ENCODE measurements at regions not wholly inside any gene's neighbourhood (a gene's known extent, or its start where the extent isn't known, plus 50 kb on each side); places are given as distances from the start of the nearest gene placed in this dataset.

DNA sequence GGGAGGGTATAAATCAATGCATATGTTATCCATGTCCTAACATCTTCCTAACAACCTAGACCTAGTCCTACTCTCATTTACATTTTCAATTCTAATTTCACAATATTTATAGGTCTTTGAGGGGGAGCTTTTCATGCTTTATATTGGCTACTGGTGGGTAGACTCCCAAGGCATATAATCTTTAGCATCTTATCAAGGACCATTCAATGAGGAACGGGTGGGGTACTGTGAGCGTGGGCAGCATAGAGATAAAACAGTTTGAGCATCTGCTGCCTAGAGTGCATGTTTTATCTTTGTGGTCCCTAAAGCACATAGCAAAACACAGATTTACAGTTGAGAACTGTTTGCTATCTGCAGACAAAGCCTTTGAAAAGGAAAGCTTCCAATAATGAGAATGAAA is 427.6 kb upstream of the WWC1 start:
- ATAC-seq (no peak), DNase-seq (no peak)
- no peaks in the 10 kb centered on the region for H3K36me3 ChIP-seq
- H3K4me1 ChIP-seq, result no peaks in the 10 kb centered on the region
- no peaks in the 10 kb centered on the region for H3K9me3 ChIP-seq
- in situ Hi-C loops (cut with MboI; ENCODE audit: low sequenced_read_pairs in 4 of 4), result no loop called here
- H3K27me3 ChIP-seq, result no peaks in the 10 kb centered on the region
- TF ChIP-seq POLR2A (IDR thresholded peaks at IDR 0.05), result no peak
- TF ChIP-seq CTCF (IDR thresholded peaks at IDR 0.05 in 4 of 5, conservative IDR thresholded peaks at IDR 0.05 in 1 of 5), result no peak
- intact Hi-C loops (cut with DNase I; ENCODE audit: low total_unique reads), result no loop called here
- H3K4me3 ChIP-seq, result no peak overlapping the region
- H3K27ac ChIP-seq, result no peak overlapping the region

DNA sequence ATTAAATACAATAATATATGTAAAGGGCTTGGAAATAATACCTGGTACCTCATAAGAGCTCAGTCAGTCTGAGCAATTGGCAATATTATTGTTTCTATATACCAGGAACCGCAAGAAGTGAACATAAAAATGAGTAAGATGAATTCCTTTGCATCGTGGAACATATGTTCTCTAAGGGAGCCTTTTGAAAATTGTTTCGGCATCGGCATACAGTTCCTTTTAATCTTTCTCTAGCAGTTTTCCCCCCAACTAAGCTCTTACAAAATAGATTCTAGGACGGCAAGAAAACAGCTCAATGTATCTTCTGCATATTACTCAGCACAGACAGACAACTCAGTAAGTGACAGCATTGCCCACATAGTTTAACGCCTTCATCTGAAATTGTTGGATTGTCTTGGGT is 426.6 kb upstream of the WWC1 start:
- Histone ChIP-seq H3K27me3 (no peaks in the 10 kb centered on the region), H3K27ac (no peak overlapping the region), H3K9me3 (no peaks in the 10 kb centered on the region), H3K4me1 (no peaks in the 10 kb centered on the region), H3K4me3 (no peak overlapping the region), H3K36me3 (no peaks in the 10 kb centered on the region)
- in situ Hi-C loops (cut with MboI; ENCODE audit: low sequenced_read_pairs in 4 of 4) (no loop called here), intact Hi-C loops (cut with DNase I; ENCODE audit: low total_unique reads) (no loop called here)
- DNase-seq (no peak), ATAC-seq (no peak)
- TF ChIP-seq POLR2A (IDR thresholded peaks at IDR 0.05), result no peak
- TF ChIP-seq CTCF (IDR thresholded peaks at IDR 0.05 in 4 of 5, conservative IDR thresholded peaks at IDR 0.05 in 1 of 5), result no peak

- TF ChIP-seq POLR2A (IDR thresholded peaks at IDR 0.05), result no peak
- TF ChIP-seq CTCF (IDR thresholded peaks at IDR 0.05 in 4 of 5, conservative IDR thresholded peaks at IDR 0.05 in 1 of 5), result no peak
- intact Hi-C loops (cut with DNase I; ENCODE audit: low total_unique reads), result no loop called here
These were observed 424.6 kb upstream of the WWC1 start for GRCh38 chr5:167866797-167867196.

GRCh38 chr5:167867281-167867680 is 424.2 kb upstream of the WWC1 start:
- Histone ChIP-seq H3K36me3 (no peaks in the 10 kb centered on the region), H3K27ac (no peak overlapping the region), H3K9me3 (no peaks in the 10 kb centered on the region), H3K4me3 (no peak overlapping the region), H3K4me1 (no peaks in the 10 kb centered on the region), H3K27me3 (no peaks in the 10 kb centered on the region)
- no peak for TF ChIP-seq POLR2A (IDR thresholded peaks at IDR 0.05)
- TF ChIP-seq CTCF (IDR thresholded peaks at IDR 0.05 in 4 of 5, conservative IDR thresholded peaks at IDR 0.05 in 1 of 5), result no peak
- intact Hi-C loops (cut with DNase I; ENCODE audit: low total_unique reads) (no loop called here), in situ Hi-C loops (cut with MboI; ENCODE audit: low sequenced_read_pairs in 4 of 4) (no loop called here)
- DNase-seq, result no peak
- no peak for ATAC-seq

More at GRCh38 chr5:167866797-167867196, 424.6 kb upstream of the WWC1 start:
- no peaks in the 10 kb centered on the region for H3K27me3 ChIP-seq
- no peak for ATAC-seq
- no peak overlapping the region for H3K27ac ChIP-seq
- in situ Hi-C loops (cut with MboI; ENCODE audit: low sequenced_read_pairs in 4 of 4), result no loop called here
- H3K4me1 ChIP-seq, result no peaks in the 10 kb centered on the region
- DNase-seq, result no peak
- H3K4me3 ChIP-seq, result no peak overlapping the region
- no peaks in the 10 kb centered on the region for H3K9me3 ChIP-seq
- no peaks in the 10 kb centered on the region for H3K36me3 ChIP-seq

GRCh38 chr5:167869125-167869524 is 422.3 kb upstream of the WWC1 start:
- intact Hi-C loops (cut with DNase I; ENCODE audit: low total_unique reads) (no loop called here), in situ Hi-C loops (cut with MboI; ENCODE audit: low sequenced_read_pairs in 4 of 4) (no loop called here)
- Histone ChIP-seq H3K27ac (no peak overlapping the region), H3K36me3 (no peaks in the 10 kb centered on the region), H3K27me3 (no peaks in the 10 kb centered on the region), H3K4me1 (no peaks in the 10 kb centered on the region), H3K4me3 (no peak overlapping the region), H3K9me3 (no peaks in the 10 kb centered on the region)
- ATAC-seq (no peak), DNase-seq (no peak)
- TF ChIP-seq POLR2A (IDR thresholded peaks at IDR 0.05) (no peak), CTCF (IDR thresholded peaks at IDR 0.05 in 4 of 5, conservative IDR thresholded peaks at IDR 0.05 in 1 of 5) (no peak)

Data from gastrocnemius medialis (tissue), 4 donors.